Naive thymus-derived CD4-positive, alpha-beta T cell (primary cell): ENCODE measurements at regions not wholly inside any gene's neighbourhood (a gene's known extent, or its start where the extent isn't known, plus 50 kb on each side); places are given as distances from the start of the nearest gene placed in this dataset.

Source experiments
- ATAC-seq: fragments of 150-1000 bp; cut with Tn5 transposase; 2 replicates; pipeline ENCODE4 v1.10.0; 2021; ENCODE audit warnings: mild to moderate bottlenecking, moderate library complexity
- CTCF ChIA-PET: fragments of 350-600 bp; sonication (Branson Sonifier 250); formaldehyde crosslinking; loops from one replicate; lab custom pipeline; 2021; ENCODE audit warnings: antibody characterized with exemption; lab: Charles Lee
- POLR2A ChIA-PET: fragments of 350-600 bp; sonication (Branson Sonifier 250); formaldehyde crosslinking; loops from one replicate; lab custom pipeline; 2021; ENCODE audit warnings: antibody characterized with exemption, inconsistent platforms; lab: Charles Lee
- DNase-seq, 9 donors: peaks; one replicate each; pipeline versions ENCODE4 v3.0.0 to v3.0.0-alpha.2; 2020 to 2022; ENCODE audit warnings: mixed read lengths in 1 of 9
- H3K27ac ChIP-seq: one replicate; pipeline ENCODE4 v1.7.0; 2013; ENCODE audit warnings: mild to moderate bottlenecking, low read depth, low read length, moderate library complexity
- H3K27me3 ChIP-seq, 2 donors: one replicate each; pipeline ENCODE4 v1.7.0; 2013; ENCODE audit warnings: low read length in 2 of 2, mild to moderate bottlenecking in 2 of 2, moderate library complexity in 2 of 2; ENCODE audit not compliant: control insufficient read depth in 2 of 2, insufficient read depth in 2 of 2
- H3K36me3 ChIP-seq, 3 experiments: 1 replicate in 2 of 3; 2 replicates in 1 of 3; pipeline ENCODE4 v1.7.0; 2013; ENCODE audit warnings: low read length in 3 of 3, mild to moderate bottlenecking in 3 of 3, moderate library complexity in 1 of 3; ENCODE audit not compliant: insufficient read depth in 3 of 3, control insufficient read depth in 2 of 3
- H3K4me1 ChIP-seq, 2 donors: one replicate each; pipeline ENCODE4 v1.7.0; 2013; ENCODE audit warnings: low read length in 2 of 2, mild to moderate bottlenecking in 2 of 2, moderate library complexity in 1 of 2; ENCODE audit not compliant: control insufficient read depth in 2 of 2, insufficient read depth in 2 of 2
- H3K4me3 ChIP-seq: 2 replicates; pipeline ENCODE4 v1.7.0; 2013; ENCODE audit warnings: mild to moderate bottlenecking, low read length
- H3K9me3 ChIP-seq, 3 experiments: 1 replicate in 2 of 3; 2 replicates in 1 of 3; pipeline ENCODE4 v1.7.0; 2013; ENCODE audit warnings: low read length in 3 of 3; ENCODE audit not compliant: control insufficient read depth in 2 of 3
- H3K27ac Mint-ChIP-seq, 9 donors: one replicate each; pipeline ENCODE4 v1.8.0; 2020 to 2022; ENCODE audit warnings: mixed read lengths in 9 of 9, mild to moderate bottlenecking in 8 of 9, moderate library complexity in 5 of 9, inconsistent platforms in 2 of 9
- H3K27me3 Mint-ChIP-seq, 5 donors: one replicate each; pipeline ENCODE4 v1.8.0; 2021 to 2022; ENCODE audit warnings: mixed read lengths in 5 of 5, mild to moderate bottlenecking in 1 of 5
- H3K36me3 Mint-ChIP-seq, 5 donors: one replicate each; pipeline ENCODE4 v1.8.0; 2020 to 2022; ENCODE audit warnings: mixed read lengths in 5 of 5, mild to moderate bottlenecking in 3 of 5, inconsistent platforms in 1 of 5
- H3K4me1 Mint-ChIP-seq, 7 donors: one replicate each; pipeline ENCODE4 v1.8.0; 2020 to 2022; ENCODE audit warnings: mixed read lengths in 7 of 7, mild to moderate bottlenecking in 3 of 7, inconsistent platforms in 1 of 7
- H3K4me3 Mint-ChIP-seq, 10 donors: one replicate each; pipeline ENCODE4 v1.8.0; 2020 to 2022; ENCODE audit warnings: mild to moderate bottlenecking in 10 of 10, mixed read lengths in 10 of 10, moderate library complexity in 6 of 10, inconsistent platforms in 2 of 10
- H3K9me3 Mint-ChIP-seq, 11 donors: one replicate each; pipeline ENCODE4 v1.8.0; 2020 to 2022; ENCODE audit warnings: mixed read lengths in 11 of 11, mild to moderate bottlenecking in 4 of 11, inconsistent platforms in 1 of 11, moderate library complexity in 1 of 11
- intact Hi-C, 2 donors: fragments of 100-400 bp; cut with micrococcal nuclease; formaldehyde crosslinking; loops; one replicate each; pipeline ENCODE4 v1.15.1; 2023

DNA sequence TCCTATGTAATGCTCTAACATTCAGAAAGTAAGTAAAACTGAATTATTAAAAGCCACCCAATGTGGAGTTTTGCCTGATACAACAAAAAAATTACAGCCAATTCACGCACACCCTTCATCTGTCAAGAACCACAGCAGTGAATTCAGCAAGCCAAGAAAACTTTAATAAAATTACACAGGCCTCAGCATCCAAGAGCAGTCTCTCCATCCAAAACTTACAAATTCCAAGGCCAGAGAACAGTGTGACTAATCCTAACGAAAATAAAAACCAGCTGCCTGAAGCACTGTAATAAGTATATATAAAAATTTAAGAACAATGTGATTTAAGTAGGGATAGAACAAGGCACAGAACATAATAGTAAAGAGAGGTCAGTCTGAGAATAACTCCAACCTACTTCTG is 54.2 kb downstream of the SIX6 start:
- POLR2A ChIA-PET, result no interaction called here
- no peak for DNase-seq
- Mint-ChIP-seq H3K9me3 (no peaks in the 10 kb centered on the region), H3K27me3 (peaks cover 0 to 14% (median 0%) of the 10 kb centered on the region in 5 donors), H3K4me1 (no peaks in the 10 kb centered on the region), H3K4me3 (no peak overlapping the region), H3K36me3 (no peaks in the 10 kb centered on the region), H3K27ac (no peak overlapping the region)
- no peaks in the 10 kb centered on the region for H3K36me3 ChIP-seq
- no peaks in the 10 kb centered on the region for H3K4me1 ChIP-seq
- intact Hi-C loops, result loop anchor here (2.0 to 5.0 kb wide), 4 partner anchors 231 to 501 kb away; no protein-coding TSS in a partner anchor
- ATAC-seq, result no peak
- H3K9me3 ChIP-seq, result no peaks in the 10 kb centered on the region
- H3K27me3 ChIP-seq, result no peaks in the 10 kb centered on the region
- no peak overlapping the region for H3K27ac ChIP-seq
- CTCF ChIA-PET, result interaction anchor here (0.6 kb wide), 1 partner anchor 84 kb away, joined by 5 read pairs; no protein-coding TSS in a partner anchor
- no peak overlapping the region for H3K4me3 ChIP-seq

DNA sequence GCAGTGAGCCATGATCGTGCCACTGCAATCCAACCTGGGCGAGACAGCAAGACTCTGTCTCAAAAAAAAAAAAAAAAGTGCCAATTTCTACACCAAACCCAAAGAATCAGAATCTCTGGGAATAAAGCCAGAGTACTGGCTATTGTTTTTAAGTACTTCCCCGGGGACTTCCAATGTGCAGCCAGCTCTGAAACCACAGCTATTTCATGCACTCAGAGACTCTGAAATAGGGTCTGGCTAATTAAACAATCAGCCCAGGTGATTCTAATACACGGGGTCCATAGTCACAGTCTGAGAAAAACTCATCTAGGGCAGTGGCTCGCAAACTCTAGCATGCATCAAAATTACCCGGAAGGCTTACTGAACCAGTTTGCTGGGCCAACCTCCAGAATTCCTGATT is 56.3 kb downstream of the SIX6 start:
- Mint-ChIP-seq H3K9me3 (no peaks in the 10 kb centered on the region), H3K4me1 (no peaks in the 10 kb centered on the region), H3K27ac (no peak overlapping the region), H3K27me3 (peaks cover 0 to 14% (median 4%) of the 10 kb centered on the region in 5 donors), H3K4me3 (no peak overlapping the region), H3K36me3 (no peaks in the 10 kb centered on the region)
- Histone ChIP-seq H3K36me3 (no peaks in the 10 kb centered on the region), H3K4me3 (no peak overlapping the region), H3K27ac (no peak overlapping the region), H3K27me3 (no peaks in the 10 kb centered on the region), H3K4me1 (no peaks in the 10 kb centered on the region), H3K9me3 (no peaks in the 10 kb centered on the region)
- intact Hi-C loops, result no loop called here
- ChIA-PET POLR2A (no interaction called here), CTCF (no interaction called here)
- no peak for ATAC-seq
- no peak for DNase-seq

DNA sequence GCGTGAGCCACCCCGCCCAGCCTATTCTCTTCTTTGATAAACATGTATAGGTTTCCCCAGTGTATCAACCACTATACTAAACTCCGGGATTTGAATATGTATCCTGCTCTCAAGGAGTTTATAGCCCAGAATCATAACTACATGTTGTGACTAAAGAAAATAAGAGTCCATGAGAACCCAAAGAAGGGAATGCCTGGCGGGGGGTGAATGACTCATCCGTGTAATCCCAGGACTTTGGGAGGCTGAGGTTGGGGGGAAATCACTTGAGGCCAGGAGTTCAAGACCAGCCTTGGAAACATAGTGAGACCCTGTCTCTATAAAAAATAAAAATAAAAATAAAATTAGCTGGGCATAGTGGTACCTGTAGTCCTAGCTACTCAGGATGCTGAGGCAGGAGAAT is 57.2 kb downstream of the SIX6 start:
- H3K36me3 Mint-ChIP-seq, result no peaks in the 10 kb centered on the region
- H3K9me3 Mint-ChIP-seq, result no peaks in the 10 kb centered on the region
- H3K27ac Mint-ChIP-seq, result peak overlapping the region in 1 of 9 donors; percentile 31
- POLR2A ChIA-PET, result no interaction called here
- no peak overlapping the region for H3K27ac ChIP-seq
- ATAC-seq (no peak), DNase-seq (no peak)
- no peaks in the 10 kb centered on the region for H3K4me1 Mint-ChIP-seq
- H3K4me3 ChIP-seq, result no peak overlapping the region
- H3K4me1 ChIP-seq, result no peaks in the 10 kb centered on the region
- H3K4me3 Mint-ChIP-seq, result no peak overlapping the region
- CTCF ChIA-PET, result no interaction called here
- H3K27me3 Mint-ChIP-seq, result peaks cover 0 to 15% (median 4%) of the 10 kb centered on the region in 5 donors
- no peaks in the 10 kb centered on the region for H3K36me3 ChIP-seq
- H3K27me3 ChIP-seq, result no peaks in the 10 kb centered on the region
- H3K9me3 ChIP-seq, result no peaks in the 10 kb centered on the region
- intact Hi-C loops, result no loop called here

DNA sequence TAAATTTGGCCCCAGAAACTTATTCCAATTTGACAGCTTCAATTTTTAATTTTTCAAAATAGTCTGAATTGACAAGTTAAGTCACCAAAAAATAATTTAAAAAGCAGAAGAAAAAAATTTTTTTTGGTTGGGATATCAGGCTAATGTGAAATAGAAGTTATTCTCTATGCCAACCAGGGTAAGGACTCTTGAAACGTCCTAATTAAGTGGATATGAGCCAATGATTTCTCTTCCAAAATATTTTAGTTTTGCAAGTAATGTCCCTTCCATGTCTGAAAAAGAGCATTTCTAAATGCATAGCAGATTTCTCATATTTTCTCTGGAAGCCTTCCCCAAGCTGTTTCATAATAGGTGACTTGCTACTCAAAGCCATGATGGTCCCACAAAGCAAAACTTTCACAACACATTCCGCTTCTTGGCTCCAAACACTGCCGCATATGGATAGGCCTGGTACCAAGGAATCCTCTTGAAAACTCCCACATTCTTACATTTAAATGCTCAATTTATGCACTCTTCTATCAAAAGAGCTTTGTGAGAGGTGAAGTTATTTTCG is 65.1 kb downstream of the SIX6 start:
- CTCF ChIA-PET, result no interaction called here
- H3K9me3 ChIP-seq, result no peaks in the 10 kb centered on the region
- no peak overlapping the region for H3K4me3 ChIP-seq
- no peak for DNase-seq
- peaks cover 6 to 27% (median 25%) of the 10 kb centered on the region in 5 donors for H3K27me3 Mint-ChIP-seq
- H3K4me3 Mint-ChIP-seq, result no peak overlapping the region
- POLR2A ChIA-PET, result no interaction called here
- peaks cover 0 to 1% (median 0%) of the 10 kb centered on the region in 7 donors for H3K4me1 Mint-ChIP-seq
- H3K4me1 ChIP-seq, result no peaks in the 10 kb centered on the region
- no peak for ATAC-seq
- intact Hi-C loops, result no loop called here
- H3K36me3 Mint-ChIP-seq, result no peaks in the 10 kb centered on the region
- H3K9me3 Mint-ChIP-seq, result peaks cover 0 to 3% (median 0%) of the 10 kb centered on the region in 11 donors
- no peak overlapping the region for H3K27ac Mint-ChIP-seq
- no peak overlapping the region for H3K27ac ChIP-seq
- H3K27me3 ChIP-seq, result no peaks in the 10 kb centered on the region
- H3K36me3 ChIP-seq, result no peaks in the 10 kb centered on the region

DNA sequence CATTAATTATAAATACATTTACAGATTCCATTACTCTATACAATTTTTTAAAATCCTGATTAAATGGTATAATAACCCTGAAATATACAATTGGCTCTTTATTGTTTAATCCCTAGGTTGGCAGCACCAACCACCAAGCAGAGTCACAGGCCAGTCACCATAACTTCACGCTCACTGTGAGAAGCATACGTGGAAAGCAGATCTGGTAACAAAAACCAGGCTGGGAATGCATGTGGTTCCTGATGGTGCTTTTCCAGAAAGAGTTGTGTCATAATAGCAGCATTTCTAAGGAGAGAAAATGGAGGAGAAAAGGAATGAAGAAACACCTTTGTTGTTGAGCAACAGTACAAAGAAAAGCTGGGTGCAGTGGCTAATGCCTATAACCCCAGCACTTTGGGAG is 66.1 kb downstream of the SIX6 start:
- H3K4me3 ChIP-seq, result no peak overlapping the region
- H3K4me3 Mint-ChIP-seq, result no peak overlapping the region
- H3K27ac ChIP-seq, result no peak overlapping the region
- POLR2A ChIA-PET, result no interaction called here
- no peaks in the 10 kb centered on the region for H3K36me3 ChIP-seq
- H3K36me3 Mint-ChIP-seq, result no peaks in the 10 kb centered on the region
- peaks cover 6 to 27% (median 21%) of the 10 kb centered on the region in 5 donors for H3K27me3 Mint-ChIP-seq
- CTCF ChIA-PET, result no interaction called here
- H3K4me1 Mint-ChIP-seq, result peaks cover 0 to 1% (median 0%) of the 10 kb centered on the region in 7 donors
- DNase-seq, result no peak
- no peaks in the 10 kb centered on the region for H3K9me3 ChIP-seq
- H3K27ac Mint-ChIP-seq, result no peak overlapping the region
- H3K9me3 Mint-ChIP-seq, result peaks cover 0 to 3% (median 0%) of the 10 kb centered on the region in 11 donors
- intact Hi-C loops, result no loop called here
- no peak for ATAC-seq
- H3K27me3 ChIP-seq, result no peaks in the 10 kb centered on the region
- no peaks in the 10 kb centered on the region for H3K4me1 ChIP-seq

DNA sequence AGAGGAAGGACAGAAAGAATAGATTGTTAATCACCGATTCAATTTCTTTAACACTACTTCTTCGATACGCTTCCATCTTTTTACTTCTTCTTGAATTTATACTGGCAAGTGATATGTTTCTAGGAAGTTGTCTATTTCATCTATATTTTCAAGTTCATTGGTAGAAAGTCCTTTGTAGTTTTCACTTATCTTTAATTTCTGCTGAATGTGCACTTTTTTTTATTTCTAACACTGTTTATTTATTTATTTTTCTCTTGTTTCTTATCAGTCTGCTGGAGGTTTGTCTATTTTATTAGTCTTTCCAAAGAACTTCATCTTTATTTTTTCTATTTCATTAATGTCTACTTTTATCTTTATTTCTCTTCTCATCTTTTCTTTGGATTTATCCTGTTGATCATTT is 63.6 kb downstream of the SIX1 start:
- Histone ChIP-seq H3K36me3 (no peaks in the 10 kb centered on the region), H3K9me3 (no peaks in the 10 kb centered on the region), H3K27ac (no peak overlapping the region), H3K4me1 (no peaks in the 10 kb centered on the region), H3K4me3 (no peak overlapping the region), H3K27me3 (no peaks in the 10 kb centered on the region)
- no peaks in the 10 kb centered on the region for H3K4me1 Mint-ChIP-seq
- H3K4me3 Mint-ChIP-seq, result no peak overlapping the region
- intact Hi-C loops, result no loop called here
- peaks cover 7 to 30% (median 16%) of the 10 kb centered on the region in 5 donors for H3K27me3 Mint-ChIP-seq
- ATAC-seq (no peak), DNase-seq (no peak)
- ChIA-PET CTCF (no interaction called here), POLR2A (no interaction called here)
- H3K9me3 Mint-ChIP-seq, result no peaks in the 10 kb centered on the region
- H3K27ac Mint-ChIP-seq, result no peak overlapping the region
- H3K36me3 Mint-ChIP-seq, result no peaks in the 10 kb centered on the region

DNA sequence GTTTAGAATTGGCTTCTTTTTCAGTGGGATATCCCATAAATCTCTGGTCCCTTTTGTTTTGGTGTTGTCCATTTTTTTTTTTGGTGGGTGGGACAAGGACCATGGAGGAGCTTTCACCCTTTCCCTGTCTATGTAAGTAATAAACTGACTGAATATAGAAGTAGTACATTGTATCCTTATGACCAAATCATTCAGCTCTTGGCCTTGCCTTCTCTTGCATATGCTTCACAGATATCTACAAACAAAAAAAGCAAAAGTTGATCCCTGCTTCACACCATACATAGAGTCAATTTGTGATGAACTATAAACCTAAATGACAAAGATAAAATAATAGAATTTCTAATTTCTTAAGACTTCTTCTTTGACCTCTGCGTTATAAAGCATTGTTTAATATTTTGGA is 59.8 kb downstream of the SIX1 start:
- peaks cover 13 to 25% (median 18%) of the 10 kb centered on the region in 5 donors for H3K27me3 Mint-ChIP-seq
- Histone ChIP-seq H3K36me3 (no peaks in the 10 kb centered on the region), H3K27me3 (no peaks in the 10 kb centered on the region), H3K9me3 (no peaks in the 10 kb centered on the region), H3K4me1 (no peaks in the 10 kb centered on the region), H3K27ac (no peak overlapping the region), H3K4me3 (no peak overlapping the region)
- H3K36me3 Mint-ChIP-seq, result no peaks in the 10 kb centered on the region
- no peaks in the 10 kb centered on the region for H3K4me1 Mint-ChIP-seq
- DNase-seq (no peak), ATAC-seq (no peak)
- POLR2A ChIA-PET, result no interaction called here
- no peak overlapping the region for H3K27ac Mint-ChIP-seq
- no peaks in the 10 kb centered on the region for H3K9me3 Mint-ChIP-seq
- no peak overlapping the region for H3K4me3 Mint-ChIP-seq
- intact Hi-C loops, result no loop called here
- CTCF ChIA-PET, result interaction anchor here (0.6 kb wide), 1 partner anchor 445 kb away, joined by 3 read pairs; no protein-coding TSS in a partner anchor
